ENCODE measurements at regions not wholly inside any gene's neighbourhood (a gene's known extent, or its start where the extent isn't known, plus 50 kb on each side); places are given as distances from the start of the nearest gene placed in this dataset.

- H3K4me3 ChIP-seq (ENCODE audit: low read length) = no peak overlapping the region
- DNase-seq (ENCODE audit: low read depth, low spot score) = no peak
Observed at GRCh38 chr13:90950160-90950559, 397.3 kb upstream of the MIR17HG start.

GRCh38 chr13:90951663-90952062 is 395.8 kb upstream of the MIR17HG start:
- H3K4me3 ChIP-seq (ENCODE audit: low read length) = no peak overlapping the region
- no peak for DNase-seq (ENCODE audit: low read depth, low spot score)

- DNase-seq (ENCODE audit: low read depth, low spot score) = no peak
Observed at GRCh38 chr13:90952326-90952725, 395.2 kb upstream of the MIR17HG start.

GRCh38 chr13:90954605-90955195 is 392.8 kb upstream of the MIR17HG start:
- no peak for DNase-seq (ENCODE audit: low read depth, low spot score)
- H3K4me3 ChIP-seq (ENCODE audit: low read length) = no peak overlapping the region

More at GRCh38 chr13:90952326-90952725, 395.2 kb upstream of the MIR17HG start:
- H3K4me3 ChIP-seq (ENCODE audit: low read length) = no peak overlapping the region

GRCh38 chr13:90956031-90956430 is 391.5 kb upstream of the MIR17HG start:
- DNase-seq (ENCODE audit: low read depth, low spot score) = no peak

GRCh38 chr13:90958866-90959265 is 388.6 kb upstream of the MIR17HG start:
- H3K4me3 ChIP-seq (ENCODE audit: low read length) = no peak overlapping the region
- no peak for DNase-seq (ENCODE audit: low read depth, low spot score)

More at GRCh38 chr13:90956031-90956430, 391.5 kb upstream of the MIR17HG start:
- H3K4me3 ChIP-seq (ENCODE audit: low read length) = no peak overlapping the region

- DNase-seq (ENCODE audit: low read depth, low spot score) = peak; percentile 6
Observed at GRCh38 chr13:90968166-90968904, 379.2 kb upstream of the MIR17HG start.

GRCh38 chr13:90974249-90974975 is 373.1 kb upstream of the MIR17HG start:
- no peak for DNase-seq (ENCODE audit: low read depth, low spot score)
- no peak overlapping the region for H3K4me3 ChIP-seq (ENCODE audit: low read length)

More at GRCh38 chr13:90968166-90968904, 379.2 kb upstream of the MIR17HG start:
- no peak overlapping the region for H3K4me3 ChIP-seq (ENCODE audit: low read length)

GRCh38 chr13:90979059-90979458 is 368.4 kb upstream of the MIR17HG start:
- no peak for DNase-seq (ENCODE audit: low read depth, low spot score)

GRCh38 chr13:90984756-90985155 is 362.7 kb upstream of the MIR17HG start:
- no peak for DNase-seq (ENCODE audit: low read depth, low spot score)
- no peak overlapping the region for H3K4me3 ChIP-seq (ENCODE audit: low read length)

More at GRCh38 chr13:90979059-90979458, 368.4 kb upstream of the MIR17HG start:
- H3K4me3 ChIP-seq (ENCODE audit: low read length) = no peak overlapping the region

GRCh38 chr13:90995001-90995400 is 352.5 kb upstream of the MIR17HG start:
- DNase-seq (ENCODE audit: low read depth, low spot score) = no peak

GRCh38 chr13:90995614-90996013 is 351.9 kb upstream of the MIR17HG start:
- DNase-seq (ENCODE audit: low read depth, low spot score) = no peak
- no peak overlapping the region for H3K4me3 ChIP-seq (ENCODE audit: low read length)

More at GRCh38 chr13:90995001-90995400, 352.5 kb upstream of the MIR17HG start:
- H3K4me3 ChIP-seq (ENCODE audit: low read length) = no peak overlapping the region

GRCh38 chr13:90997951-90998350 is 349.5 kb upstream of the MIR17HG start:
- H3K4me3 ChIP-seq (ENCODE audit: low read length) = no peak overlapping the region
- no peak for DNase-seq (ENCODE audit: low read depth, low spot score)

GRCh38 chr13:90999401-90999800 is 348.1 kb upstream of the MIR17HG start:
- DNase-seq (ENCODE audit: low read depth, low spot score) = no peak
- no peak overlapping the region for H3K4me3 ChIP-seq (ENCODE audit: low read length)

GRCh38 chr13:91001371-91001770 is 346.1 kb upstream of the MIR17HG start:
- DNase-seq (ENCODE audit: low read depth, low spot score) = no peak
- H3K4me3 ChIP-seq (ENCODE audit: low read length) = no peak overlapping the region

GRCh38 chr13:91014696-91015095 is 332.8 kb upstream of the MIR17HG start:
- DNase-seq (ENCODE audit: low read depth, low spot score) = no peak
- H3K4me3 ChIP-seq (ENCODE audit: low read length) = no peak overlapping the region

GRCh38 chr13:91017031-91017668 is 330.3 kb upstream of the MIR17HG start:
- H3K4me3 ChIP-seq (ENCODE audit: low read length) = no peak overlapping the region
- peak; percentile 32 for DNase-seq (ENCODE audit: low read depth, low spot score)

- no peak overlapping the region for H3K4me3 ChIP-seq (ENCODE audit: low read length)
Observed at GRCh38 chr13:91017669-91018053, 329.8 kb upstream of the MIR17HG start.

GRCh38 chr13:91020461-91021034 is 326.9 kb upstream of the MIR17HG start:
- no peak for DNase-seq (ENCODE audit: low read depth, low spot score)
- no peak overlapping the region for H3K4me3 ChIP-seq (ENCODE audit: low read length)

More at GRCh38 chr13:91017669-91018053, 329.8 kb upstream of the MIR17HG start:
- no peak for DNase-seq (ENCODE audit: low read depth, low spot score)

Measured in Jurkat, Clone E6-1 (cell line).